WTC11 (cell line): ENCODE measurements at regions not wholly inside any gene's neighbourhood (a gene's known extent, or its start where the extent isn't known, plus 50 kb on each side); places are given as distances from the start of the nearest gene placed in this dataset.

ENCODE experiments used
- ATAC-seq: fragments of 200-7000 bp; cut with Tn5 transposase; 2 replicates; pipeline ENCODE4 v1.10.0; 2021; ENCODE audit warnings: mild to moderate bottlenecking, moderate library complexity
- CTCF ChIA-PET: fragments of 300-600 bp; sonication (Branson Sonifier 250); formaldehyde crosslinking; loops from one replicate; lab custom pipeline; 2021; ENCODE audit warnings: antibody characterized with exemption; lab: Charles Lee
- POLR2A ChIA-PET: fragments of 350-600 bp; sonication (Branson Sonifier 250); formaldehyde crosslinking; loops from one replicate; lab custom pipeline; 2021; ENCODE audit warnings: antibody characterized with exemption; lab: Charles Lee
- DNase-seq: peaks from one replicate; pipeline ENCODE4 v3.0.0; 2021; ENCODE audit warnings: low spot score
- H3K27ac Mint-ChIP-seq: 2 replicates; pipeline ENCODE4 v1.8.0; 2021; ENCODE audit warnings: mixed read lengths
- H3K27me3 Mint-ChIP-seq: 2 replicates; pipeline ENCODE4 v1.8.0; 2021; ENCODE audit warnings: low read depth, mild to moderate bottlenecking, moderate library complexity, mixed read lengths
- H3K36me3 Mint-ChIP-seq: 2 replicates; pipeline ENCODE4 v1.8.0; 2021; ENCODE audit warnings: mixed read lengths
- H3K4me1 Mint-ChIP-seq: 2 replicates; pipeline ENCODE4 v1.8.0; 2022; ENCODE audit warnings: mixed read lengths
- H3K4me3 Mint-ChIP-seq: 2 replicates; pipeline ENCODE4 v1.8.0; 2021; ENCODE audit warnings: mild to moderate bottlenecking, moderate library complexity, mixed read lengths
- H3K9me3 Mint-ChIP-seq: 2 replicates; pipeline ENCODE4 v1.8.0; 2021; ENCODE audit warnings: mixed read lengths
- ARID4B ChIP-seq: sonication (generic); formaldehyde crosslinking; IDR thresholded peaks from 2 replicates; pipeline ENCODE4 v1.8.0; 2023; ENCODE audit warnings: missing genetic modification reagents, mild to moderate bottlenecking, borderline replicate concordance
- ATF2 ChIP-seq: sonication (generic); formaldehyde crosslinking; IDR thresholded peaks from 2 replicates; pipeline ENCODE4 v1.8.1; 2022; ENCODE audit warnings: low read depth, missing genetic modification reagents, borderline replicate concordance
- CDX4 ChIP-seq: fragments of 250-450 bp; sonication (Bioruptor Pico); IDR thresholded peaks from 2 replicates; pipeline ENCODE4 v1.9.0; 2021; ENCODE audit warnings: moderate library complexity, mild to moderate bottlenecking, inconsistent platforms, borderline replicate concordance
- ELF4 ChIP-seq: sonication (generic); formaldehyde crosslinking; IDR thresholded peaks from 2 replicates; pipeline ENCODE4 v1.8.1; 2022; ENCODE audit warnings: low read depth, mild to moderate bottlenecking, moderate library complexity, missing genetic modification reagents
- ETV6 ChIP-seq: sonication (generic); formaldehyde crosslinking; IDR thresholded peaks from 2 replicates; pipeline ENCODE4 v1.8.1; 2022; ENCODE audit warnings: mild to moderate bottlenecking, missing genetic modification reagents
- FOXJ3 ChIP-seq: sonication (generic); formaldehyde crosslinking; IDR thresholded peaks from 2 replicates; pipeline ENCODE4 v1.9.0; 2021; ENCODE audit warnings: missing genetic modification reagents, mild to moderate bottlenecking, borderline replicate concordance
- JAZF1 ChIP-seq: fragments of 250-450 bp; sonication (Bioruptor Pico); IDR thresholded peaks from 2 replicates; pipeline ENCODE4 v1.9.0; 2021; ENCODE audit warnings: moderate library complexity, mild to moderate bottlenecking, inconsistent platforms
- JUN ChIP-seq: sonication (generic); formaldehyde crosslinking; IDR thresholded peaks from 2 replicates; pipeline ENCODE4 v1.8.0; 2023; ENCODE audit warnings: mild to moderate bottlenecking, missing genetic modification reagents
- MXD4 ChIP-seq: fragments of 250-450 bp; sonication (Bioruptor Pico); IDR thresholded peaks from 2 replicates; pipeline ENCODE4 v1.8.0; 2021; ENCODE audit warnings: mild to moderate bottlenecking, moderate library complexity, borderline replicate concordance
- NFYB ChIP-seq: sonication (generic); formaldehyde crosslinking; conservative IDR thresholded peaks from 2 replicates; pipeline ENCODE4 v1.8.0; 2022; ENCODE audit warnings: low read depth, missing genetic modification reagents
- NR1H2 ChIP-seq: sonication (generic); formaldehyde crosslinking; IDR thresholded peaks from 2 replicates; pipeline ENCODE4 v1.9.0; 2021; ENCODE audit warnings: mild to moderate bottlenecking, moderate library complexity, missing genetic modification reagents
- PREB ChIP-seq: sonication (generic); formaldehyde crosslinking; IDR thresholded peaks from 2 replicates; pipeline ENCODE4 v1.8.1; 2022; ENCODE audit warnings: mild to moderate bottlenecking, missing genetic modification reagents, moderate library complexity, borderline replicate concordance
- STAT6 ChIP-seq: sonication (generic); formaldehyde crosslinking; conservative IDR thresholded peaks from 2 replicates; pipeline ENCODE4 v1.8.1; 2023; ENCODE audit warnings: mild to moderate bottlenecking, low read depth, missing genetic modification reagents, moderate library complexity
- TCF7 ChIP-seq: sonication (generic); formaldehyde crosslinking; IDR thresholded peaks from 2 replicates; pipeline ENCODE4 v1.8.0; 2022; ENCODE audit warnings: mild to moderate bottlenecking, low read depth, missing genetic modification reagents, moderate library complexity
- USF2 ChIP-seq: sonication (generic); formaldehyde crosslinking; IDR thresholded peaks from 2 replicates; pipeline ENCODE4 v1.8.1; 2023; ENCODE audit warnings: mild to moderate bottlenecking, missing genetic modification reagents, moderate library complexity
- ZNF219 ChIP-seq: sonication (generic); formaldehyde crosslinking; IDR thresholded peaks from 2 replicates; pipeline ENCODE4 v1.8.0; 2023; ENCODE audit warnings: missing genetic modification reagents, mild to moderate bottlenecking, borderline replicate concordance
- ZNF512 ChIP-seq: sonication (generic); formaldehyde crosslinking; IDR thresholded peaks from 2 replicates; pipeline ENCODE4 v1.8.1; 2022; ENCODE audit warnings: missing genetic modification reagents, borderline replicate concordance

GRCh38 chr14:101005447-101005846, 101.9 kb upstream of the RTL1 start:
- Mint-ChIP-seq H3K4me1 (peaks cover 13% of the 10 kb centered on the region), H3K27me3 (no peaks in the 10 kb centered on the region), H3K36me3 (peaks cover 19% of the 10 kb centered on the region; the same call in 1 of the 2 replicates), H3K9me3 (no peaks in the 10 kb centered on the region), H3K4me3 (no peak overlapping the region), H3K27ac (no peak overlapping the region)
- ATAC-seq (no peak), DNase-seq (no peak)
- ChIA-PET CTCF (interaction anchor here (1.0 kb wide), 1 partner anchor 99 kb away, joined by 4 read pairs; no protein-coding TSS in a partner anchor), POLR2A (no interaction called here)
- no peak for TF ChIP-seq STAT6 (CRISPR knock-in tag)
- TF ChIP-seq ETV6 (CRISPR knock-in tag), result no peak
- TF ChIP-seq ATF2 (CRISPR knock-in tag), result no peak
- TF ChIP-seq ZNF512 (CRISPR knock-in tag), result no peak
- TF ChIP-seq FOXJ3 (CRISPR knock-in tag), result no peak
- no peak for TF ChIP-seq PREB (CRISPR knock-in tag)

GRCh38 chr14:101006008-101006407, 102.5 kb upstream of the RTL1 start:
- H3K4me3 Mint-ChIP-seq, result no peak overlapping the region
- no peak for ATAC-seq
- H3K27ac Mint-ChIP-seq, result no peak overlapping the region
- ChIA-PET CTCF (no interaction called here), POLR2A (no interaction called here)
- H3K36me3 Mint-ChIP-seq, result peaks cover 22% of the 10 kb centered on the region; the same call in 1 of the 2 replicates
- no peak for DNase-seq
- H3K4me1 Mint-ChIP-seq, result peaks cover 13% of the 10 kb centered on the region
- no peaks in the 10 kb centered on the region for H3K27me3 Mint-ChIP-seq
- H3K9me3 Mint-ChIP-seq, result no peaks in the 10 kb centered on the region
- TF ChIP-seq USF2 (CRISPR knock-in tag), result no peak
- no peak for TF ChIP-seq NFYB (CRISPR knock-in tag)
- no peak for TF ChIP-seq JUN (CRISPR knock-in tag)
- no peak for TF ChIP-seq MXD4 (CRISPR knock-in tag)
- no peak for TF ChIP-seq ELF4 (CRISPR knock-in tag)
- no peak for TF ChIP-seq ZNF219 (CRISPR knock-in tag)
- no peak for TF ChIP-seq ATF2 (CRISPR knock-in tag)
- no peak for TF ChIP-seq ZNF512 (CRISPR knock-in tag)
- TF ChIP-seq CDX4, result no peak
- no peak for TF ChIP-seq ARID4B (CRISPR knock-in tag)
- no peak for TF ChIP-seq NR1H2
- no peak for TF ChIP-seq JAZF1 (CRISPR knock-in tag)
- TF ChIP-seq TCF7 (CRISPR knock-in tag), result no peak
